Lower leg skin (tissue), 3 donors: ENCODE measurements at regions not wholly inside any gene's neighbourhood (a gene's known extent, or its start where the extent isn't known, plus 50 kb on each side); places are given as distances from the start of the nearest gene placed in this dataset.

Source experiments
- CTCF ChIP-seq, 3 donors: fragments of 450-650 bp; IDR thresholded peaks; one replicate each; pipeline ENCODE4 v1.5.1; 2016; ENCODE audit warnings: antibody characterized with exemption in 3 of 3, mild to moderate bottlenecking in 3 of 3, moderate library complexity in 2 of 3
- POLR2A ChIP-seq, 2 donors: fragments of 450-650 bp; IDR thresholded peaks; one replicate each; pipeline ENCODE4 v1.6.1; 2016 to 2017; ENCODE audit warnings: antibody characterized with exemption in 2 of 2, mild to moderate bottlenecking in 1 of 2, moderate library complexity in 1 of 2

- TF ChIP-seq CTCF (IDR thresholded peaks at IDR 0.05), result no peak
- no peak for TF ChIP-seq POLR2A (IDR thresholded peaks at IDR 0.05)
Observed at GRCh38 chr4:134632056-134632455, 430.5 kb upstream of the PABPC4L start.
